HG03066 (cell line): ENCODE measurements at regions not wholly inside any gene's neighbourhood (a gene's known extent, or its start where the extent isn't known, plus 50 kb on each side); places are given as distances from the start of the nearest gene placed in this dataset.

Source experiments
- ATAC-seq: cut with Tn5 transposase; IDR thresholded peaks from one replicate; pipeline ENCODE4 v1.9.1; 2021; ENCODE audit warnings: low read depth; ENCODE audit not compliant: unreplicated experiment

DNA sequence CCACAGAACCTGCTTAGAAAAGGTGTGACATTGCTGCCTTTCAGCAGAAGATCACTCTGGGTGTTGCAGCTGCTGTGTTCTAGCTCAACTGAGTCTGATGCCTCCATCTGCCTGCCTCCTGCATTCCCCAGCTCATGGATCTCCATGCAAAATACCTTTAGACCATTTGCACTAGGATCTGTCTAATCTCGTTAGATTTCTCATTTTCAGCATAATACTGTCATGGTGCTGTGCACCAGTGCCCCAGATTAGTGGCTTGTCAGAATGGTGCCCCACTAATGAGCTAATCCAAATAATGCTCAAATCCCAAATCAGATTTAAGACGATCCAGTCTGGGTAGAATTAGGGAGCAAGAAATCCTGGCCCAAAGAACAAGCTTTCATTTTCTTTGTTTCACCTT is 284.4 kb upstream of the PARD3B start:
- ATAC-seq = no peak

DNA sequence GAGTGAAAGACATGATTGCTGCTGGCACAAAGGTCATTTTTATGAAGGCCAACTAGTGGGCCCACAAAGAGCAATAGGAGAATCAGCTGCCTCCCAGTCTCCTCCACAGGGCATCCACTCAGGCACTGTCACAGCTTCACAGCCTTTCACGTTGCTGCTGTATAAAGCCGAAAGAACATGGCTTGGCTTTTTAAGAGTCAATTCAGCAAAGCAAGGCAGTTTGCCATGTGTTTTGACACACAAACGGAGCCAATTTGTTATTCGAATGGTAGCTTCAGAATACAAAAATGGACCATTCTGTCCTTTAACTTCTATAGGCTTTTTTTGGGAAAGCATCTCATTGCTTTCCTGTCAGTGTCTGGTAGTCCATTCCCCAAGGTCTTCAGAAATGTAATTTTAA is 283.4 kb upstream of the PARD3B start:
- ATAC-seq = no peak

DNA sequence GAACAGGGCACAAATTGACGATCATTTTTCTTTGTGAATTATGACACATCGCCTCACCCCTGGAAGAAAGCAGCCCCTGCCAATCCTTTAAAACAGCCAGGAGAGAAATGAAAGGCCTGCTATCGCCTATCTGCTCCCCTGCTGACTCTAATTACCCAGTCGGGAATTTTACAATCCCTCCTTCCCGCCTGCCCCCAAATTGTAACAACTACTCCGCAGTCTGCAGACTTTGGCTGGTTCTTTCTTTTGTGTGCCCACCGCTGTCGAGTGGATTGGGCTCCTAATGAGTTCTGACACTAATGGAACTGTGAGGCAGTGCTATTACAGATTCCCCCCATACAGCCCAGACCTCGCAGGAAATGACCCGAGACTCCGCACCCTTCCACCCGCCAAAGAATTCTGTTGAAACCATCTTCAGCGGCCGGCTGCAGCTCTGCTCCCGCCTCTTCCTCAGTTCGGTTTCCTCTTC is 281.2 kb upstream of the PARD3B start:
- ATAC-seq = no peak

DNA sequence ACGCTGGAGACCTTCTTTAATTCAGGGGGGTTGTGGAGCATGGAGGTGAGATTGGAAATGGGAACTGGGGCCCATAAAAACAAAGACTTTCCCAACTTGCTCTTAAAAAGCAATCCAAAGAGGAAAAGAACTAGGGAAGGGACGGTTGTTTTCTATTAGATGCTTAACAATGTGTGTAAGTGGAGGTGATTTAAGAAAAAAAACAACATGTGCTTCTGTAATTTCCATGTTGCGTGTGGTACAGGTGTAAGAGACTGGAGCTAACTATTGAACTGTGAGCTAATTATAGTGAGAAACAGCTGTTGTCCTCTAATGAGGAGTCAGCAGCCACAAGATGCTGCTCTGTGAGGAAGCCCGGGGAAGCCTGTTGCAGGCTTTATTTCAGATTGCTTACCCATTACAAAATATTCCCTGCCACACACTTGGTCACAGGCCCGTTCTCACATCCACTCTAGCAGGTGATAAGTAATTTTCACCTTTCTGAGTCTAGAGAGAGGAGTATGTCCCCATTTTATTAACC is 280.6 kb upstream of the PARD3B start:
- no peak for ATAC-seq

DNA sequence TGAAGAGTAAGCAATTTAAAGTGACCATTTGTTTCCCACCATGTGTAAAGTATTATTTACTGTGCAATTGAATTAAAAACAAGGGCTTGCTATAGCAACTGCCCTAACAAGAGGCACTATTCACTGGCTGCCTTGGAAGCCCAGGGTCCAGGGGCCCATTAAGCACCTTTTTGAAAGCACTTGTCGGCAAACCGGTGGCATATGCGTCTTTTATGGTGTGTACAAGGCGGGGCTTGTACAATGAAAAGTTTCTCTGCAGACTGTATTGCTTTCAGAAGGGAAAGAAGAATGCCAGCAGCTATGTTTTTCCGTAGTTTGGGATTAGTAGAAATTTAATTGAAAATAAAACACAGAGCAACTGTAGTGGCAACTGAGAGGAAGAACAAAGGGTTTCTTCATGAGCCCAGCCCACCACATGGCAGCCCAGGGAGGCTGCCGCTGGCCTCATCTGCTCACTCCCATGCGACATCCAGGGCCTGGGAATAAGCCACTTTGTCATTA is 279.5 kb upstream of the PARD3B start:
- ATAC-seq = no peak

DNA sequence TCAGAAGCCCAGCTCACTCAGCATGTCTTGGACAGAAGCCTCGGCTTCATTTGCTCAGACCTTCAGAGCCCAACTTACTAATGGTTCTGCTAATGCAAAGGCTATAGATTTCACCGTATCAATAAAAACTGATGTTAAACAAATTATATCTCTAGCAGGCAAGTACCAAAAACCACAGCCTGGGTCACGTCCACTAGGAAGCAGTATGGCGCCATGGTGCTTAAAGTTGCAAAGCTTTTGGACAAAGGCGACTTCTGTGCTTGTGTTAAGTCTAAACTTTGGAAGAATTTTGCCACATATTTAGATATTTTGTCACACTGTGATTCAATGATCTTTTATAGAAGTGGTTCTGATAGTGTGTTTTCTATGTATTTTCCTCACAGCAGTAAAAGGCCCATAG is 276.8 kb upstream of the PARD3B start:
- no peak for ATAC-seq

DNA sequence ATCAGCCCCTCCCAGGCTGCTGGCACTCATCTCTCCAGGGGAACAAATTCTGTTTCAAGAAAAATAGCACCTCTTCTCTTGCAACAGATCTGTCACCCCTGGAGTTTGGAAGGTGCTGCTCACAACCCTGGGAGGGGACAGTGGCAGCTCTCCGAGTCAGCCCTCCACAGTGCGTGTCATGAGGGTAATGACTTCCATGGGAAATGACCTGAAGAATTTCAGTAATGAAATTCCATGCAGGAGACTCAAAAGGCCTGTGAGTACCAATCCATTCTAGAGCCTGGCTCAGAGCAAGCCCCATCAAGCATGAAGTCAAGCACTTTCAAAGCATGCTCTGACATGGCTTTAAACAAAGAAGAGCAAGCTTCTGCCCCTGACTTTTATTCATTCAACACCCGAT is 276.3 kb upstream of the PARD3B start:
- no peak for ATAC-seq

DNA sequence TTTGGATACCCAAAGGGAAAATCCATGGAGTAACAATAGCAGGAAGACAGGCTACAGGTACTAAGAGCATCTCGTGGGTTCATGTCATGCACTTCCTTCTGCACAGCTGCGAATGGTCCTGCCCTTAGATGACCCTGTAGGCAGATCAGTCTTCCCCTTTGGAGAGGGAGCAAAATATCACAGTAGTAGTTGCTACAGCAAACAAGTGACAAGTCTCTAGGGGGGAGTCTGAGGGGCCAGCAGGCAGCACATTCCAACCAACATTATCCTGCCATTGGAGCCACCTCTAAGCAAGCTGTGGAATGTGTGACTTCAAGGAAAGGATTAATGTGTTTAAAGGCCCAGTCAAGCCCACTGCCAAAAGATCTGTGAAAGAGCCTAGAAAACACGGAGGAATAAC is 273.2 kb upstream of the PARD3B start:
- ATAC-seq = no peak

DNA sequence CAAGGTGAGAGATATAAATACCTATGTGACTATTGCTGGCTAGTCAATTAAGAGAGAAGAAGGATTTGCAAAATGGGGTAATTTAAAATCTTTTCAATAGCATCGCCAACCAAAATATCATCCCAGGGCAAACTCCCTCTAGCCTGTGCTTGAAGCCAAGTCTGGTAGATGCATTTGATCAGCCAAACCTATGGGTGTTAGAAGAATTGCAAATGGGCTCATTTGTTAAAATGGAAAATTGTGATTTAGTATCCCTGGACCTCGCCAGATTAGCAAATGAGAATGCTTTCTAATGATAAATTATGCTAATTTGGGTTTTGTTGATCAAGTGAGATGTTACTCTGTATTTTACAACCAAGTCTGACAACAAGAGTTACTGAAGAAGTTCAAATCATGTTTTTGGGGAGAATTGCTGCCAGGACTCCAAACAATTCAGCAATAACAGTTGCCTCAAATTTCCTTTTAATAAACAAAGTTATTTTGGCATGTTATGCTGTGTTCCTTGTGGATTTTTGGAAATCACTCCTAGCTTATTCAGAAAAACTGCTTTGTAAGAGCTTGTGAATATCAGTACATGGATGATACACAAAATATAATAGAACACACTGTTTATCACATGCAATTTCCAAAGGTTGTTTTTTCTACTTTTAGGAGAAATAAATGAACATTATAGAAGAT is 272.5 kb upstream of the PARD3B start:
- no peak for ATAC-seq

DNA sequence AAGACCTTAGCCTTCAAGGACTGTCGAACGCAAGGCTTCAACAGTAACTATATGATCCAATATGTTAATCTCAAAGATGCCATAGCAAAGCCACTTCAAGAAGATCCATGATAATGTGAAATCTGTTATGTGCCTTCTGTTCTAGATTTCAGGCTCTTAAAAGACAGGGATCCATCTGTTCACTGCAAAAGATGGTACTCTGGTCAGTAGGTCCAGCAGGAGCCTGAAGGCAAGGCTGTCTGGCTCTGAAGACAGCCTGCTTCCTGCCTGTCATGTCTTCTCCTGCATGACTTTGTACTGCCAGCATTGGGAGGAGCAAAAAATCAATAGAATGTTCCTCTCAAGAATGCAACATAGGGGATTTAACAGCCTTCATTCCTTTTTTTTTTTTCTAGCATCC is 270.8 kb upstream of the PARD3B start:
- ATAC-seq = no peak

DNA sequence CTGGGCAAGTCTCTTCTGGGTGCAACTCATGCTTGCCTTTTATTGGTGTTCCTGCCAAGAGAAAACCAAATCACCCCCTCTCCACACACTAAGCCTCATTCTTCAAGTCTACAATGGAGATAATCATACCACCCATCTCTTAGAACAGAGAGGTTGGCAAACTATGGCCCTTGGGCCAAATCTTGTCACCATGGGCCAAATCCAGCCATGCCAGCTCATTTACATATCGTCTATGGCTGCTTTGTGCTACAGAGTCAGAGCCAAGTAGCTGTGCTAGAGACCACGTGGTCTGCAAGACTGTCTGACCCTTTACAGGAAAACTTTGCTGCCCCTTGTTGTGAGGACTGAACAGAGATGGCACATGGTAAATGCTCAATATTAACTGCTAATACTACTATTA is 270.3 kb upstream of the PARD3B start:
- no peak for ATAC-seq

DNA sequence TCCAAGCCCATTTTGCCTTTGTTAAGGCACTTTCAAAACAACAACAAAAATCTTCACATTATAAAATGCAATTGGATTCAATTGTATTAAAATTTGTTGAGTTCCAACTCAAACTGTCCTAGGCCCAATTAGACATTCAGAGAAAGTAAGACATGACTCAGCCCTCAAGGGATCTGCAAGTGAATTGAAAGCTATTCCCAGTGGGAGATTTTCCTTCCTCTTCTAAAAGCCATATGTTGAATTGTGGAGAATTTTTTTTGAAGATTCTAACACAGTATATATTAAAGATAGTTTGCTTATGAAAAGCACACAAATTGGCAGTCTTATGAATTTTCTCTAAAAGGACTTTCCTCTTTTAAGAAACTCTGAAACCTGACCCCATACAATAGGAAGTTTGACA is 268.0 kb upstream of the PARD3B start:
- no peak for ATAC-seq

DNA sequence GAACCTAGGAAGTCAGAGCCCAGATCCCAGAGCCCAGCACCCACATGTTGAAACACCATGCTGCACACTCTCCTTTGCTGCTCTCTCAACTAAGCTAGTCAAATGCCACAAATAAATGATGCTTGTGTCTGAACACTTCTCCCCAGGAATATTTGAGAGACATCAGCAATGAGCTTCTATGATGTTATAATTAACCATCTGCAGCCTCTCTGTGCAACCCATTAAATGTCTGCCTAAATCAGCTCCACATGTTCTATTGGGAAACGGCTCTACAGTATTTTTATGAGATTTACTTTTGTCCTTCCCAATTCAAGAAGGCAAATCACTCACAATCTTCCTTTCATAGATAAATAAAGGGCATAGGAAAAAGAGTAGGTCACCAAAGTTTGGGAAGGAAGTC is 266.8 kb upstream of the PARD3B start:
- ATAC-seq = no peak

DNA sequence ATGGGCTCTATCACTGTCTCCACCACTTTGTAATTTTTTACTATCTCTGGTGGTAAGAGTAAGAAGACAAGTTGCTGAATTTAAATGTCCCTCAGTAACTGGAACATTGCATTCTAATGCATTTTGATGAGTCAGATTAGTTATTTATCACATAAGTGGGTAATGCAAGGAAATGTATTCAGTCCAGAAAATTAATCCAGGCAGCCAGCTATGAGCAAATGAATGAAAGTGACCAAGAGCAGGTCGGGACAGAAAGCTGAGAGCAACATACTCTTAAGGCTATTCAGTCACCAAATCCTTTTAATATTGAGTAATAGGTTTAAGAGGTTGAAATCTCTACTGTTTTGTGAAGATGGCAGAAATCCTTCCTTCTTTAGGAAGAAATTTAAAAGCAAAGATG is 265.5 kb upstream of the PARD3B start:
- ATAC-seq = no peak

DNA sequence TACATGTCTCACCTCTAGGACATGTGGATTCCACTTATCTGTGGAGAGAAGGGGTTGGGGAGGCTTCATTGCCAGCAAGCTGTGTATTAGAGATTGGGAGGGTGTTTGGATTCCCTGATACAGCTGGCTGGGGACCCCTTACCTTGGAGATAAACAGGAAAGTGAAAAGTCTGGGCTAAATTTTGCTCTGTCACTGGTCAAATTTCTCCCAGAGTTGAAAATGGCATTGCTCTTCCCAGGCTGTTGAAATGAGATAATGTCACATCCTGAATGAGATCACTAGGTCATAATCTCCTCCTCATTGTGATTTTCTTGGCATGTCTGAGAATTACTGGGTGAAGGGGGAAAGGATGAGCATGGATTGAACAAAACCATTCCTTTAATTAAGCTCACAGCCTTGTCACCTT is 265.0 kb upstream of the PARD3B start:
- no peak for ATAC-seq

DNA sequence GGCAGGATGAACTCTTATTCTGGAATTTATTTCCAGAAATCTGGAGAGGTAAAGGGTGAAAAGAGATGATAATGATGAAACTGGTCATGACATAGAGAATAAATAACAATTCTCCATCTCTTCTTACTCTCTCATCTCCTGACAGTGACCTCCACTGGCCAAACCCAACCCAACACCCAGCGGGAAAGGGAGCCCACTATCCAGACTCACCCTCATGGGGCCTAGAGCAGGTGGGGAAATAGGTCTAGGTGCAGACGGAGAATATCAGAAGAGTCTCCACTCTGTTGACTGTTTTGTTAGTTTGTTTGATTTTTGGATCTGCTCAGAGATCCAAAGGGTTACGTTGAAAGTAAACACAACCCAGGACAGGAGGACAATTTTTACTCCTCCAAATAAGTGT is 263.2 kb upstream of the PARD3B start:
- no peak for ATAC-seq

DNA sequence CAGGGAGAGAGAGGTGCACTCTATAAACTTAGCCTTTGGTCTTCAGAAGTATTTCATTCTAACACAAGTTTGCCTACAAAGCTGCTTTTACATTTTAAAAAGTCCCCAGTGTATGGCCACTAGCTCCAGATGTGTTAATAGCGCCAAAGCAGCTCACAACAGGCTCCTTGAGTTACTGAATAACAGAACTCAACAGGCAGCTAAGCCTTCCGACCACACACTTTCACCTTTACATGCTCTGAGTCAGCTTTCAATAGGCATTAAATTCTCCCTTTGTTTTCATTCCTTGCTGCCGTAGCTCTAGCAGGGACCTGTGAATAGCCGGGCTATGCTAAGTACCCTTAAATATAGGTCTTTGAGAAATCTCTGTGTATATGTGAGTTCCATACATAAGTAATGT is 262.8 kb upstream of the PARD3B start:
- peak; percentile 56 for ATAC-seq

DNA sequence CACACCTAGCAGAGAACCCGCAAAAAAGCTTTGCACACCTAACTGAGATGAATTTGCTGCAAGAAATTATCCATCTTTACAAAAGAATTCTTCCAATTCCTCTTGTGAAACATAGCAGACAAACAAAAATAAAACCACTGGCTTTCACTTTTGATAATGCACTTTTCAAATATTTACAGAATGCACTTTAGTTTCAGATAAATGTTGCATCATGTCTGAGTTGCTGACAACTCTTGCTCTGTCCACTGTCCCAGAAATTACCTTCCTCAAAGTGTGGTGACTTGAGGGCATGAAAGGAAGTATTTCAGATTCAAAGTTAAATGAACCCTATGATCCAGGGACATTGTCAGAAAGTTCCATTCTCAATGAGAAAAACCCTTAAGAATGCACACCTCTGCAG is 256.2 kb upstream of the PARD3B start:
- no peak for ATAC-seq

DNA sequence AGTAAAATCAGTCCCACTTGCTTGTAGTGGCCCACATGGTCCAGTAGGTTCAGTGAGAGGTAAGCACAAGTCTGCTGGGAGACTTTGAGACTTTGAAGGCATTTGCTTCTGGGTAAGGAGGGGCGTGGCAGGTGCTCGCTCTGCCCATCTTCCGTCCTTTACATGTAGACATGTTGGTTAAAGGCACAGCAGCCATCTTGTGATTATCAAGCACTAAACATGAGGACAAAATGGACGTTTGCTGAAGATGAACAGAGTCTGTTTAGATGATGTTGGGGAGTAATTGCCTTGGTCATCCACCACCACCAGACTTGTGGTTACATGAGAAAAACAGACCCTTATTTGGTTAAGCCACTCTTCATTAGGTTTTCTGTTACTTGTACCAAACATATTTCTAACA is 252.8 kb upstream of the PARD3B start:
- no peak for ATAC-seq

DNA sequence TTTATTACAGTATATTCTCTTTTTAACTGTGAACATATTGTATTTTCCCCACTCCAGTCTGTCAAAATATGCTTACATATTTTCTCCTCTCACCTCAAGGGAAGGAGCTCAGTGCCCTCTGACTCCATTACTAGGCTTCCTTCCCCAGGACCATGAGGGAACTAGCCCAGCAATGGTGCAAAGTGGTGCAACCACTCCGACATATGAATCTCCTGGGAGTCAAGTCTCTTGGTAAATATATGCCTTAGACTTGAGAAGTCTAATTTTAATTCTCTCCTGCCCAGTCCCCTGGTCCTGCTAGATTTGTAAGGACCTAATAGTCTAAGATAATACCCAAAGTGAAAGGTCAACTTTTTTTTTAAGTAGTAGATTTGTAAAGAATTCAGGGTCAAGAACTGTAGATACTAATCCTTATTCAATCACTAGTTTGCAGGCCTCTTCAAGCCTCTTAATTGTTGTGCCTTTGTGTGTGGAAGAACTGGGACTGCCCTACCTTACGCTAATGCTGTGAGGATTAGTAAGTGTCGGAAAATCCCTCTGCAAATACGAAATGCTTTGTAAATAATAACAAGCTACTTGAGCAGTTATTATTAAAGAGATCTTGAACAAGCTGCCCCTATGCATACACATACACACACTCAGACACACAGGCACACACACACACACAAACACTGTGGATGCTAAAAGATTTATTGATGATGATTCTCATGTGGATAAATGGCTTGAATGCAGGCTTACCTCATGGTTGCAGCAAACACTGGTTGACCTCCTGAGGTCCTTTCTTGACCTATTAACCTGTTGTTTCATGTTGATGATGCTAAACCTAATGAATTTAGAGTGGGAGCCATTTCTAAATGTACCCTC is 251.2 kb upstream of the PARD3B start:
- ATAC-seq = no peak

DNA sequence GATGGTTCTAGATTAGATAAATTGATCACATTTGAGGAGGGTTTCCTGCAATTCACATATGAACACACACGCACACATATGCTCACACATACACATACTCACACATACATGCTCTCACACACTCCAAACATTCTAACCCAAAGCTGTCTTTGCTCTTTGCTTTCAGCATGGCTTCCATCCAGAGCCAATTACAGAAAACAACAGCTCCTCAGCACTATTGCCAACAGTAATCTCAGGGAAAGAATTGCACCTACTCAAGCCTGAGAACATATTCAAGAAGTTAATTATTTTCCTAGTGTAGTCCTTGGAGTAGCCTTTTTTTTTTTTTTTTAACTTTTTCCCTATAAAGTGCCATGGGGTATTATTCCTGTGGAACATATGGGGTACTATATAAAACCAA is 246.9 kb upstream of the PARD3B start:
- ATAC-seq = no peak

DNA sequence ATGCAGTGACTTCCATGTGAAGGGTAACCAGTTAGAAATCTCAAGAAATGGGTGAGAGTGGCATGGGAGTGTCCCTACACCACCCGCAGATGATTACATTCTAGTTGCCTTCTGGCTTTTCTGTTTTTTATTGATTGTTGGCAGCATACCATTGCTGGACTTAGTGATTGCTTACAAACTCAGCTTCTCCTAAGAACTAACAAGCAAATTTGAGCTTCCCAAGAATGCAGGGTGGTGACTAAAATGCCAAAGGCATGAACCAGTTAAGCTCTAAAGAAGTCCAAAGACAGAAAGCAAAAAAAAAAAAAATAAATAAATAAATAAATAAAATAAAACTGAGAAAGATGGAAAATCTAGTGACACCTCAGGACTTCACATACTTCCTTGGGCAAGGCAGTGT is 245.5 kb upstream of the PARD3B start:
- ATAC-seq = no peak
